CD4-positive, alpha-beta T cell (primary cell): ENCODE measurements at regions not wholly inside any gene's neighbourhood (a gene's known extent, or its start where the extent isn't known, plus 50 kb on each side); places are given as distances from the start of the nearest gene placed in this dataset.

Experiments
- ATAC-seq: fragments of 200-7000 bp; cut with Tn5 transposase; one replicate; pipeline ENCODE4 v1.10.0; 2022; ENCODE audit warnings: mild to moderate bottlenecking; ENCODE audit not compliant: poor library complexity
- CTCF ChIA-PET: fragments of 350-600 bp; sonication (Branson Sonifier 250); formaldehyde crosslinking; loops from one replicate; lab custom pipeline; 2021; ENCODE audit warnings: antibody characterized with exemption, inconsistent platforms; lab: Charles Lee
- POLR2A ChIA-PET: fragments of 350-600 bp; sonication (Branson Sonifier 250); formaldehyde crosslinking; loops from one replicate; lab custom pipeline; 2021; ENCODE audit warnings: antibody characterized with exemption, inconsistent platforms; lab: Charles Lee
- DNase-seq, 14 experiments: peaks; one replicate each; pipeline ENCODE4 v3.0.0-alpha.2; 2013 to 2020; ENCODE audit warnings: mixed read lengths in 2 of 14
- H3K27ac ChIP-seq, 2 donors: one replicate each; pipeline versions ENCODE4 v1.5.1 to v1.7.0; 2013; ENCODE audit warnings: low read length in 2 of 2, low read depth in 1 of 2, mild to moderate bottlenecking in 1 of 2
- H3K27me3 ChIP-seq, 2 experiments: 1 replicate in 1 of 2; 2 replicates in 1 of 2; pipeline versions ENCODE4 v1.6.1 to v1.7.0; 2013; ENCODE audit warnings: low read length in 2 of 2, control low read depth in 1 of 2, mild to moderate bottlenecking in 1 of 2, moderate library complexity in 1 of 2; ENCODE audit not compliant: insufficient read depth in 2 of 2, control insufficient read depth in 1 of 2
- H3K36me3 ChIP-seq: one replicate; pipeline ENCODE4 v1.6.1; 2013; ENCODE audit warnings: low read length, control low read depth; ENCODE audit not compliant: insufficient read depth
- H3K4me1 ChIP-seq: one replicate; pipeline ENCODE4 v1.6.1; 2013; ENCODE audit warnings: low read length, control low read depth; ENCODE audit not compliant: insufficient read depth
- H3K4me3 ChIP-seq: one replicate; pipeline ENCODE4 v1.5.1; 2013; ENCODE audit warnings: mild to moderate bottlenecking, low read length, moderate library complexity
- H3K9me3 ChIP-seq, 2 experiments: 1 replicate in 1 of 2; 2 replicates in 1 of 2; pipeline versions ENCODE4 v1.6.1 to v1.7.0; 2013; ENCODE audit warnings: low read length in 2 of 2, mild to moderate bottlenecking in 2 of 2, control low read depth in 1 of 2, moderate library complexity in 1 of 2; ENCODE audit not compliant: control insufficient read depth in 1 of 2, insufficient read depth in 1 of 2
- H3K27ac Mint-ChIP-seq: one replicate; pipeline ENCODE4 v1.8.0; 2020; ENCODE audit warnings: mixed read lengths
- H3K27me3 Mint-ChIP-seq: one replicate; pipeline ENCODE4 v1.8.0; 2021; ENCODE audit warnings: mixed read lengths
- H3K36me3 Mint-ChIP-seq: one replicate; pipeline ENCODE4 v1.8.0; 2021; ENCODE audit warnings: low read depth, mixed read lengths
- H3K4me1 Mint-ChIP-seq: one replicate; pipeline ENCODE4 v1.8.0; 2021; ENCODE audit warnings: low read depth, mixed read lengths
- H3K4me3 Mint-ChIP-seq: one replicate; pipeline ENCODE4 v1.8.0; 2020; ENCODE audit warnings: mild to moderate bottlenecking, mixed read lengths
- H3K9me3 Mint-ChIP-seq: one replicate; pipeline ENCODE4 v1.8.0; 2020; ENCODE audit warnings: mixed read lengths
- CTCF ChIP-seq: fragments of 200-600 bp; IDR thresholded peaks from one replicate; pipeline ENCODE4 v1.8.0; 2022; ENCODE audit warnings: antibody characterized with exemption, mild to moderate bottlenecking
- intact Hi-C, 2 experiments: fragments of 100-400 bp; cut with DNase I in 1 of 2; cut with micrococcal nuclease in 1 of 2; formaldehyde crosslinking; loops; one replicate each; pipeline versions ENCODE4 v1.15.1 to v1.9.0; 2023 to 2025; cut with DNase I, micrococcal nuclease

- Mint-ChIP-seq H3K4me3 (no peak overlapping the region), H3K36me3 (no peaks in the 10 kb centered on the region), H3K27ac (no peak overlapping the region), H3K27me3 (no peaks in the 10 kb centered on the region), H3K4me1 (no peaks in the 10 kb centered on the region), H3K9me3 (peaks cover 9% of the 10 kb centered on the region)
- intact Hi-C loops, result no loop called here
- ChIA-PET POLR2A (no interaction called here), CTCF (no interaction called here)
- no peak for DNase-seq
- no peak for ATAC-seq
- H3K36me3 ChIP-seq, result no peaks in the 10 kb centered on the region
- H3K27me3 ChIP-seq, result no peaks in the 10 kb centered on the region
- H3K4me3 ChIP-seq, result no peak overlapping the region
- no peak for TF ChIP-seq CTCF
- H3K4me1 ChIP-seq, result no peaks in the 10 kb centered on the region
- no peak overlapping the region for H3K27ac ChIP-seq
- peaks cover 0 to 5% of the 10 kb centered on the region in 2 experiments for H3K9me3 ChIP-seq
Measured at GRCh38 chr6:115819506-115819905, 241.2 kb downstream of the FRK start.

- POLR2A ChIA-PET, result no interaction called here
- H3K4me1 Mint-ChIP-seq, result no peaks in the 10 kb centered on the region
Measured at GRCh38 chr6:115817161-115817560, 243.5 kb downstream of the FRK start.

GRCh38 chr6:115814907-115815306, 245.8 kb downstream of the FRK start:
- H3K9me3 Mint-ChIP-seq, result peaks cover 9% of the 10 kb centered on the region
- H3K27ac Mint-ChIP-seq, result no peak overlapping the region
- no peaks in the 10 kb centered on the region for H3K4me1 Mint-ChIP-seq
- H3K27me3 ChIP-seq, result no peaks in the 10 kb centered on the region
- H3K36me3 Mint-ChIP-seq, result no peaks in the 10 kb centered on the region
- H3K27me3 Mint-ChIP-seq, result no peaks in the 10 kb centered on the region
- no peaks in the 10 kb centered on the region for H3K4me1 ChIP-seq
- DNase-seq (no peak), ATAC-seq (no peak)
- intact Hi-C loops, result no loop called here
- H3K27ac ChIP-seq, result no peak overlapping the region
- ChIA-PET POLR2A (no interaction called here), CTCF (no interaction called here)
- no peak overlapping the region for H3K4me3 ChIP-seq
- no peaks in the 10 kb centered on the region for H3K36me3 ChIP-seq
- no peak overlapping the region for H3K4me3 Mint-ChIP-seq
- peaks cover 0 to 5% of the 10 kb centered on the region in 2 experiments for H3K9me3 ChIP-seq
- TF ChIP-seq CTCF, result no peak

More at GRCh38 chr6:115817161-115817560, 243.5 kb downstream of the FRK start:
- intact Hi-C loops, result no loop called here
- no peak overlapping the region for H3K27ac Mint-ChIP-seq
- H3K4me1 ChIP-seq, result no peaks in the 10 kb centered on the region
- H3K27me3 ChIP-seq, result no peaks in the 10 kb centered on the region
- peaks cover 9% of the 10 kb centered on the region for H3K9me3 Mint-ChIP-seq
- CTCF ChIA-PET, result no interaction called here
- no peaks in the 10 kb centered on the region for H3K36me3 ChIP-seq
- peaks cover 0 to 5% of the 10 kb centered on the region in 2 experiments for H3K9me3 ChIP-seq
- H3K4me3 Mint-ChIP-seq, result no peak overlapping the region
- H3K27ac ChIP-seq, result no peak overlapping the region
- TF ChIP-seq CTCF, result no peak
- no peak for DNase-seq
- H3K4me3 ChIP-seq, result no peak overlapping the region
- no peaks in the 10 kb centered on the region for H3K27me3 Mint-ChIP-seq
- no peaks in the 10 kb centered on the region for H3K36me3 Mint-ChIP-seq
- ATAC-seq, result no peak
